ENCODE measurements at regions not wholly inside any gene's neighbourhood (a gene's known extent, or its start where the extent isn't known, plus 50 kb on each side); places are given as distances from the start of the nearest gene placed in this dataset.
"Not testable (repeated sequence)": the region's sequence is repeated elsewhere in the genome, so short reads cannot be mapped to it uniquely, and the experiment has no call there.

- DNase-seq (no peak), ATAC-seq (replicated peaks in 1 of 4) (no peak)
- Mint-ChIP-seq H3K4me3 (no peak overlapping the region), H3K4me1 (no peaks in the 10 kb centered on the region), H3K36me3 (no peaks in the 10 kb centered on the region), H3K27me3 (no peaks in the 10 kb centered on the region), H3K27ac (no peak overlapping the region), H3K9me3 (peaks cover 4 to 7% (median 5%) of the 10 kb centered on the region in 3 donors)
- H3K4me3 ChIP-seq (ENCODE audit: control insufficient read depth in 1 of 2, extremely low read depth in 1 of 2, low read length in 1 of 2) = no peak overlapping the region
- H3K4me1 ChIP-seq (ENCODE audit: control insufficient read depth in 1 of 2, extremely low read depth in 1 of 2, insufficient read depth in 2 of 2, low read length in 2 of 2) = no peaks in the 10 kb centered on the region
- H3K9me3 ChIP-seq = no peaks in the 10 kb centered on the region
- CTCF ChIA-PET = no interaction called here
- 100% methylated on average over 2 of the region's 2 CpGs for WGBS (ENCODE audit: insufficient coverage)
- no peaks in the 10 kb centered on the region for H3K27me3 ChIP-seq (replicated peaks in 1 of 2; ENCODE audit: control insufficient read depth in 2 of 2, extremely low read depth in 1 of 2, insufficient read depth in 2 of 2, low read length in 1 of 2)
- no peaks in the 10 kb centered on the region for H3K36me3 ChIP-seq (ENCODE audit: control insufficient read depth in 2 of 2, extremely low read depth in 1 of 2, insufficient read depth in 1 of 2, low read length in 1 of 2)
- POLR2A ChIA-PET = no interaction called here
- H3K27ac ChIP-seq (ENCODE audit: low read length) = no peak overlapping the region
These were observed 436.2 kb downstream of the EPHA5 start for GRCh38 chr4:65234061-65234460.

GRCh38 chr4:65227628-65228027 lies 442.7 kb downstream of the EPHA5 start:
- no peaks in the 10 kb centered on the region for H3K27me3 ChIP-seq (replicated peaks in 1 of 2; ENCODE audit: control insufficient read depth in 2 of 2, extremely low read depth in 1 of 2, insufficient read depth in 2 of 2, low read length in 1 of 2)
- H3K9me3 ChIP-seq = no peaks in the 10 kb centered on the region
- Mint-ChIP-seq H3K27me3 (no peaks in the 10 kb centered on the region), H3K27ac (no peak overlapping the region), H3K9me3 (peaks cover 6 to 17% (median 15%) of the 10 kb centered on the region in 3 donors), H3K4me3 (no peak overlapping the region), H3K36me3 (no peaks in the 10 kb centered on the region), H3K4me1 (no peaks in the 10 kb centered on the region)
- ChIA-PET POLR2A (no interaction called here), CTCF (no interaction called here)
- DNase-seq (no peak), ATAC-seq (replicated peaks in 1 of 4) (no peak)
- no peak overlapping the region for H3K27ac ChIP-seq (ENCODE audit: low read length)
- no peaks in the 10 kb centered on the region for H3K36me3 ChIP-seq (ENCODE audit: control insufficient read depth in 2 of 2, extremely low read depth in 1 of 2, insufficient read depth in 1 of 2, low read length in 1 of 2)
- no peaks in the 10 kb centered on the region for H3K4me1 ChIP-seq (ENCODE audit: control insufficient read depth in 1 of 2, extremely low read depth in 1 of 2, insufficient read depth in 2 of 2, low read length in 2 of 2)
- no peak overlapping the region for H3K4me3 ChIP-seq (ENCODE audit: control insufficient read depth in 1 of 2, extremely low read depth in 1 of 2, low read length in 1 of 2)

- ChIA-PET CTCF (interaction anchor here in 1 of 2 donors (0.7 kb wide), 1 partner anchor 11 kb away, joined by 3 read pairs; no protein-coding TSS in a partner anchor), POLR2A (no interaction called here)
- Histone ChIP-seq H3K36me3 (ENCODE audit: control insufficient read depth in 2 of 2, extremely low read depth in 1 of 2, insufficient read depth in 1 of 2, low read length in 1 of 2) (no peaks in the 10 kb centered on the region), H3K4me1 (ENCODE audit: control insufficient read depth in 1 of 2, extremely low read depth in 1 of 2, insufficient read depth in 2 of 2, low read length in 2 of 2) (no peaks in the 10 kb centered on the region), H3K4me3 (ENCODE audit: control insufficient read depth in 1 of 2, extremely low read depth in 1 of 2, low read length in 1 of 2) (no peak overlapping the region), H3K27me3 (replicated peaks in 1 of 2; ENCODE audit: control insufficient read depth in 2 of 2, extremely low read depth in 1 of 2, insufficient read depth in 2 of 2, low read length in 1 of 2) (no peaks in the 10 kb centered on the region), H3K9me3 (no peaks in the 10 kb centered on the region), H3K27ac (ENCODE audit: low read length) (no peak overlapping the region)
- ATAC-seq (replicated peaks in 1 of 4) (no peak), DNase-seq (no peak)
- peaks cover 7 to 24% (median 10%) of the 10 kb centered on the region in 3 donors for H3K9me3 Mint-ChIP-seq
- H3K4me1 Mint-ChIP-seq = no peaks in the 10 kb centered on the region
- no peak overlapping the region for H3K4me3 Mint-ChIP-seq
- no peak overlapping the region for H3K27ac Mint-ChIP-seq
- H3K36me3 Mint-ChIP-seq = no peaks in the 10 kb centered on the region
- H3K27me3 Mint-ChIP-seq = no peaks in the 10 kb centered on the region
- WGBS (ENCODE audit: insufficient coverage) = no CpG with 5 or more reads among the region's 2 CpGs
These were observed 446.7 kb downstream of the EPHA5 start for GRCh38 chr4:65223601-65224000.

- H3K36me3 ChIP-seq (ENCODE audit: control insufficient read depth in 2 of 2, extremely low read depth in 1 of 2, insufficient read depth in 1 of 2, low read length in 1 of 2); H3K27ac ChIP-seq (ENCODE audit: low read length); H3K4me1 ChIP-seq (ENCODE audit: control insufficient read depth in 1 of 2, extremely low read depth in 1 of 2, insufficient read depth in 2 of 2, low read length in 2 of 2); CTCF ChIA-PET; H3K27ac Mint-ChIP-seq; H3K27me3 ChIP-seq (replicated peaks in 1 of 2; ENCODE audit: control insufficient read depth in 2 of 2, extremely low read depth in 1 of 2, insufficient read depth in 2 of 2, low read length in 1 of 2); H3K36me3 Mint-ChIP-seq; H3K27me3 Mint-ChIP-seq; ATAC-seq (replicated peaks in 1 of 4); H3K4me3 ChIP-seq (ENCODE audit: control insufficient read depth in 1 of 2, extremely low read depth in 1 of 2, low read length in 1 of 2); POLR2A ChIA-PET; H3K9me3 ChIP-seq; H3K4me3 Mint-ChIP-seq; DNase-seq; H3K4me1 Mint-ChIP-seq: not testable (repeated sequence)
- H3K9me3 Mint-ChIP-seq = peaks cover 7 to 24% (median 9%) of the 10 kb centered on the region in 3 donors
- 91% methylated on average over 5 of the region's 11 CpGs for WGBS (ENCODE audit: insufficient coverage)
These were observed 447.2 kb downstream of the EPHA5 start for GRCh38 chr4:65223074-65223473.

- H3K36me3 ChIP-seq (ENCODE audit: control insufficient read depth in 2 of 2, extremely low read depth in 1 of 2, insufficient read depth in 1 of 2, low read length in 1 of 2) = no peaks in the 10 kb centered on the region
- POLR2A ChIA-PET = no interaction called here
- H3K4me1 ChIP-seq (ENCODE audit: control insufficient read depth in 1 of 2, extremely low read depth in 1 of 2, insufficient read depth in 2 of 2, low read length in 2 of 2) = no peaks in the 10 kb centered on the region
- no peak overlapping the region for H3K27ac ChIP-seq (ENCODE audit: low read length)
- DNase-seq (no peak), ATAC-seq (replicated peaks in 1 of 4) (no peak)
- Mint-ChIP-seq H3K36me3 (no peaks in the 10 kb centered on the region), H3K4me3 (no peak overlapping the region), H3K27me3 (no peaks in the 10 kb centered on the region), H3K4me1 (no peaks in the 10 kb centered on the region), H3K9me3 (peaks cover 11 to 29% (median 17%) of the 10 kb centered on the region in 3 donors), H3K27ac (no peak overlapping the region)
- no CpG with 5 or more reads among the region's 2 CpGs for WGBS (ENCODE audit: insufficient coverage)
- CTCF ChIA-PET = no interaction called here
- no peaks in the 10 kb centered on the region for H3K9me3 ChIP-seq
- H3K27me3 ChIP-seq (replicated peaks in 1 of 2; ENCODE audit: control insufficient read depth in 2 of 2, extremely low read depth in 1 of 2, insufficient read depth in 2 of 2, low read length in 1 of 2) = no peaks in the 10 kb centered on the region
- H3K4me3 ChIP-seq (ENCODE audit: control insufficient read depth in 1 of 2, extremely low read depth in 1 of 2, low read length in 1 of 2) = no peak overlapping the region
These were observed 453.1 kb downstream of the EPHA5 start for GRCh38 chr4:65217179-65217578.

GRCh38 chr4:65202853-65203236 lies 467.4 kb downstream of the EPHA5 start:
- ChIA-PET CTCF (no interaction called here), POLR2A (no interaction called here)
- H3K4me1 Mint-ChIP-seq = no peaks in the 10 kb centered on the region
- no peaks in the 10 kb centered on the region for H3K27me3 Mint-ChIP-seq
- H3K27ac Mint-ChIP-seq = no peak overlapping the region
- H3K4me1 ChIP-seq (ENCODE audit: control insufficient read depth in 1 of 2, extremely low read depth in 1 of 2, insufficient read depth in 2 of 2, low read length in 2 of 2) = no peaks in the 10 kb centered on the region
- H3K36me3 Mint-ChIP-seq = no peaks in the 10 kb centered on the region
- DNase-seq (no peak), ATAC-seq (replicated peaks in 1 of 4) (no peak)
- H3K27me3 ChIP-seq (replicated peaks in 1 of 2; ENCODE audit: control insufficient read depth in 2 of 2, extremely low read depth in 1 of 2, insufficient read depth in 2 of 2, low read length in 1 of 2) = no peaks in the 10 kb centered on the region
- no peak overlapping the region for H3K4me3 Mint-ChIP-seq
- H3K9me3 ChIP-seq = no peaks in the 10 kb centered on the region
- no peaks in the 10 kb centered on the region for H3K36me3 ChIP-seq (ENCODE audit: control insufficient read depth in 2 of 2, extremely low read depth in 1 of 2, insufficient read depth in 1 of 2, low read length in 1 of 2)
- H3K27ac ChIP-seq (ENCODE audit: low read length) = no peak overlapping the region
- H3K9me3 Mint-ChIP-seq = peaks cover 0 to 14% (median 12%) of the 10 kb centered on the region in 3 donors
- H3K4me3 ChIP-seq (ENCODE audit: control insufficient read depth in 1 of 2, extremely low read depth in 1 of 2, low read length in 1 of 2) = no peak overlapping the region

GRCh38 chr4:65202165-65202852 lies 468.0 kb downstream of the EPHA5 start:
- Mint-ChIP-seq H3K27ac (no peak overlapping the region), H3K9me3 (peaks cover 0 to 14% (median 14%) of the 10 kb centered on the region in 3 donors), H3K4me1 (no peaks in the 10 kb centered on the region), H3K4me3 (no peak overlapping the region), H3K36me3 (no peaks in the 10 kb centered on the region), H3K27me3 (no peaks in the 10 kb centered on the region)
- ATAC-seq (replicated peaks in 1 of 4) = no peak
- ChIA-PET POLR2A (no interaction called here), CTCF (no interaction called here)
- WGBS (ENCODE audit: insufficient coverage) = no CpG with 5 or more reads among the region's 2 CpGs
- H3K27ac ChIP-seq (ENCODE audit: low read length) = no peak overlapping the region
- H3K27me3 ChIP-seq (replicated peaks in 1 of 2; ENCODE audit: control insufficient read depth in 2 of 2, extremely low read depth in 1 of 2, insufficient read depth in 2 of 2, low read length in 1 of 2) = no peaks in the 10 kb centered on the region
- H3K36me3 ChIP-seq (ENCODE audit: control insufficient read depth in 2 of 2, extremely low read depth in 1 of 2, insufficient read depth in 1 of 2, low read length in 1 of 2) = no peaks in the 10 kb centered on the region
- H3K4me3 ChIP-seq (ENCODE audit: control insufficient read depth in 1 of 2, extremely low read depth in 1 of 2, low read length in 1 of 2) = no peak overlapping the region
- no peak for DNase-seq
- H3K9me3 ChIP-seq = no peaks in the 10 kb centered on the region
- no peaks in the 10 kb centered on the region for H3K4me1 ChIP-seq (ENCODE audit: control insufficient read depth in 1 of 2, extremely low read depth in 1 of 2, insufficient read depth in 2 of 2, low read length in 2 of 2)
